NCI-H2227 treated with DMSO at 0.1 percent for 48 hours (cell line): ENCODE measurements at regions not wholly inside any gene's neighbourhood (a gene's known extent, or its start where the extent isn't known, plus 50 kb on each side); places are given as distances from the start of the nearest gene placed in this dataset.
"Not testable (repeated sequence)": the region's sequence is repeated elsewhere in the genome, so short reads cannot be mapped to it uniquely, and the experiment has no call there.

ENCODE experiments used
- DNase-seq: peaks from one replicate; lab custom pipeline; 2025; lab: John Stamatoyannopoulos, UW

DNA sequence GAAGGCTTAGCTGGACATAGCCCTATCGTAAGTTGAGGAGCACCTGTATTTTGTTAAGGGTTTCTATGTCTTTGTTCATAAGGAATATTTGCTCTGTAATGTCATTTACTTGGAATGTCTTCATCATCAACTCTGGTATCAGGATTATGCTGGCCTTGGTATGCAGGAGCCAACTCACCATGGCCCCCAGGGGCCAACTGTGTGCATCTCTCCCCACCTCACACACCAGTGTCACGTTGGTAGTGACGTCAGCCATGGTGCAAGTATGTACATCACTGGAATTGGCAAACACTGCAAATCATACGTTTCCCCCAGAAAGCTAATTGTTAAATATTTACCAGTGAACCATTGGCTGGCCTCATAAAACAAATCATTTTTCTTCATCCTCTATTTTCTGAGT is 70.8 kb downstream of the YTHDF1 start:
- DNase-seq: no peak

DNA sequence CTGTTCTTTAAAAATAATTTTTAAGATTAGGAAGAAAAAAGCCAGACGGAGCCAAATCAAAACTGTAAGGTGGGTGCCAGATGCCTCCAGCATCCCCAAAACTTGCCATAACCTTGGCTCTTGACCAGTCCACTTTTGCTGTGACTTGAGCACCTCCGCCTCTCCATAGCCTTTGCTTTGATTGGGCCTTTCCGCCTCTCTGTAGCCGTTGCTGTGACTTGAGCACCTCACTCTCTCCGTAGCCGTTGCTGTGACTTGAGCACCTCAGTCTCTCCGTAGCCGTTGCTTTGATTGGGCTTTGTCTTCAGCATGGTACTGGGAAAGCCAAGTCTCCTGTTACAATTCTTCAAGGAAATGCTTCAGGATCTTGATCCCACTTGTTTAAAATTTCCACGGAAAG is 73.0 kb downstream of the YTHDF1 start:
- DNase-seq: no peak

DNA sequence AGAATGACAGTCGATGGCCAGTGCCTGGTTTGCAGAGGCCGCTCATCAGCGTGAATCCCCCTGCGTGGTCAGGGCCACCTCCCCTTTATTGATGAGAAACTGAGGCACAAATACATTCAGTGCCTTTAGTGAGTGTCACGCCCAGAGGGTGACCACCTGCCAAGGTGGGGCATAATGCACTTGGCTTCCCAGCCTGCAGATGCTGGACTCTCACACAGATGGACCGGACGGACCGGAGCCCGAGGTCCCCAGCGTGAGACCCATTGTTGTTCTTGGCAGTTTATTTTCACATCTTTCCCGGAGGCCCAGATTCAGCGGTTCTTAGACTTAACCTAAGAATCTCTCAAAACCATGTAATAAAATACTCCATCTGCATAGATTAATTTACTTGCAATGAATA is 74.4 kb downstream of the YTHDF1 start:
- no peak for DNase-seq

DNA sequence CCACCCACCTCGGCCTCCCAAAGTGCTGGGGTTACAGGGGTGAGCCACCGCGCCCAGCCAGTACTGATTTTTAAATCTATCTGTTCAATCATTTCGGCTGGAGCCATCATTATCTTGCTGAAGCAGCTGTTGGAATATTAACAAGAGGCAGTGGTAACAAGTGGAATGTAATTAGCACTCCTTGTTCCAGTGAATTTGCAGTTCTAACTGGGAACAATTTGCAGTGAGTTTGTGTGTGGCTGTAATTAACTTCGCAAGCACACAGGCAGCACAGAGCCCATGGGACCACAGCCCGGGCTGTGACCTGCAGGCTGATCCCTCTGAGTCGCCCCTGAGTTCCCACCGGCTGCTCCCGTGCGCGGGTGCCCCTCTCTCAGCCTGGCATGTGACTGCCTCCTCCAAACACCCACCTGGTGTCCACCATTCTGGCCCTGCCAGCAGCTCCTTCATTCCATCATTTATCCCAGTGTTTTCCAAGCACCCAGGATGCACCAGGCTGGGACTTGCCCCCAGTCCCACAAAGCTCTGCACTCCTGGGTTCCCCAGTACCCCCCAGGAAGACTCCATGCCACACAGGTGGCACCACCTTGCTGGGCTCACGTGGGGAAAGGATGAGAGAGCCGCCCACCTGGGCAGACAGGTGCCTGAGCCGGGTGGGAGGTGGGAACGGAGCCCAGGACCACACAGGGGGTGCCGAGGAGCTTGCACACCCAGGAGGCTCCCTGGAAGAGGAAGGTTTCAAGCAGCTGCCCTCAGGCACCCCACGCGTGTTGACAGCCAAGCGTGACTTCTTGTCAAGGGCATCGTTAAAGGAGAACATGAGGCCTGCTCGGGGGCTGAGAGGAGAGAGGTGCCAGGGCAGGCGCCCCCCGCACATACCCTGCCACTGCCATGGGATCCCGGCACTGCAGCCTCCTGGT is 75.2 kb downstream of the YTHDF1 start:
- no peak for DNase-seq

DNA sequence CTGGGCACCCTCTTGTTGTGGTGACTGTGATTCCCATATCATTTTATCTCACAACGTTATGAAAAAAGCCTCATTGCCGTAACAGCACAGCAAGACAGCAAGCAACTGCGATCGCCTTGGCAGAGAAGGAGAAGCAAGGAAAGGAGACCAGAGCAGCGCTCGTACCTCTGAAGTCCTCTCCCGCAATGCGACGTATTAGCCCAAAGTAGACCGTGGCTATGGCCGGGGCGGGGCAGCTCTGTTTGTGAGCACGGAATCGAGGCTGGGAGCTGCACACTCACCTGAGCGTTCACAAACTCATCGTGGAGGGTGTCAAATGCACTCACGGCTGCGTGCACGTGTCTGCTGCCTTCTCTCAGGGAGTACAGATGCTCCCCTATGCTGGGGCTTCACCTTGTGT is 76.1 kb downstream of the YTHDF1 start:
- DNase-seq: no peak

DNA sequence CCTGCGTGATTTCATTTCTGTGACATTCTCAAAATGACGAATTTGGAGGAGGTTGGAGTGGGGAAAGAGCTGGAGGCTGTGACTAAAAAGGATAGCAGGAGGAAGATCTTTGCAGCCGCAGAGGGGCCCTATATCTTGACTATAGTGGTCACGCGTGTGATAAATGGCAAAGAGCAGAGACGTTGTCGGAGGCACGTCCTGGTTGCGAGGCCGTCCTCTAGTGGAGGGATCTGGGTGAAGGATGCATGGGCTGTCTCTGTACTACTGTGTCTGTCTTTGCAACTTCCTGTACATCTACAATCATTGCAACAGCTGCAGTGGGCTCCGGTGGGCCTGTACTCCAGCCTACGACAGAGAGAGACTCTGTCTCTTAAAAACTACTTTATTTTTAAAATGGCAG is 76.6 kb downstream of the YTHDF1 start:
- DNase-seq: no peak

DNA sequence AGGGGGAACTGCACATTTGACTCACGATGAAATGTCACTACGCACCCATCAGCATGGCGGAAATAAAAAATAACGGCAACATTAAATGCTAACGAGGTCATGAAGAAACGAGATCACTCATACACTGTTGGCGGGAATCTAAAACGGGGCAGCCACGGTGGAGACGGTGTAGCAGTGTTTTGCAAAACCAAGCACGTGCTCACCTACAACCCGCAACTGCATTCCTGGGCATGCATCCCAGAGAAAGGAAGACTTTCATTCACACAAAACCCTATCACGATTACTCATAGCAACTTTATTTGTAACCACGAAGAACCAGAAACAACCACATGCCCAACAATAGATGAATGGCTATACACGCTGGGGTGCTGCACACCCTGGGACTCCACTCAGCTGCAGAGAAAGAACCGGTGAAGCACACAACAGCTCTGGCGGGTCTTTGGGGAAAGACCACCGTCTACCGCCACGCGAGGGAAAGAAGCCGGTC is 77.0 kb downstream of the YTHDF1 start:
- no peak for DNase-seq

DNA sequence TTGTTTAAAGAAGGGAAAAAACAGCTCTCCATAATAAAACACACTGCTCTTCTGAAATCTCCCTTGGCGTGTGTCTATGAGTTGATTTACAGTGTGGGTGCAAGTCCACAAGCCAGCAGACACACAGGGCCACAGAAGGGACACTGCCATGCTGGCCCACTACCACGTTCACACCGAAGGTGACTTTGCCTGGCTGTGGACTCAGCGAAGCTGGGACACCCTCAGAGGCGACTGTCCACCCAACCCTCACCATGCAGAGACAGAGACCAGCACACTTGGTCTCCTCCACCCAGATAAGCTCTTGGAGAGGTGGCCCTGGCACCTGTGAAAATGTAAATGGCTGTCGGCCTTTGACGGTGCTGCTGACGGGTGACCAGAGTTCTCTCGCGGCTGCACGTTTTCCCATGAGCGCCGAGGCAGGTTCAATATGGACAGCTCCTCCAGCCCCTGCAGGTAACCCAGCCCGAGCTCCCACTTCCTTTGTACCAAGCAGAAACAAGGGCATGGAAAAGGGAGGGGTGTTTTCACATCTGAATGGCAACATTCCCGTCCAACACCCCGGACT is 78.0 kb downstream of the YTHDF1 start:
- no peak for DNase-seq

DNA sequence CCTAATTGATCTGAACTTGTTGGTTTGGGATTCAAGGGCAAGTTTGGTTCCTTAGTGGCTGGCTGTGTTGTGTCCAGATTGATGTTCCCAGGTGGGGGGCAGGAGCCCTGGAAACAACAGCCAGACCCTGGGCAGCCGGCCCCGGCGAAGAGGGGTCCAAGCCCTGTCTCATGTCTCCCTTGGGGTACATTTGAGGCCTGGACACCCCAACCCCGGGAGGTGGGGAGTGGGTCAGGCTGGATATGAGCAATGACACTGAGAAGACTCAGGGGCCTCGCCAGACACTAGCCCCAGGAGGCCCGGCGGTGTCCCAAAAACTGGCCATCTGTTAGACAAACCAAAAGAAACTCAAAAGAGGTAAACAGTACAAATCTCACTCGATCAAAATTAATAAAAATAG is 79.6 kb downstream of the YTHDF1 start:
- no peak for DNase-seq

DNA sequence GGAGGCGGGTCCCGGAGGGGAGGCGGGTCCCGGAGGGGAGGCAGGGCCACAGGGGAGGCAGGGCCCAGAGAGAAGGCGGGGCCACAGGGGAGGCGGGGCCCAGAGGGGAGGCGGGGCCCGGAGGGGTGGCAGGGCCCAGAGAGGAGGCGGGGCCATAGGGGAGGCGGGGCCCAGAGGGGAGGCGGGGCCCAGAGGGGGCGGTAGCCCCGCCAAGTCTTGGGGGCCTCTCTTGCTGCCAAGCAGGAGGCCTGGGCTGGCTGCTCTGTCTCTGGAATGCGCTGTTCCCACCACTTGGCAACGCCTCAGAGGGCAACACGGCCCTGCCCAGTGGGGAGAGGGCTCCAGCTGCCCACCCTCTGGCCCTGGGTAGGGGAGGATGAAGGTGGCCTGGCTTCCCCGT is 80.5 kb downstream of the YTHDF1 start:
- no peak for DNase-seq

DNA sequence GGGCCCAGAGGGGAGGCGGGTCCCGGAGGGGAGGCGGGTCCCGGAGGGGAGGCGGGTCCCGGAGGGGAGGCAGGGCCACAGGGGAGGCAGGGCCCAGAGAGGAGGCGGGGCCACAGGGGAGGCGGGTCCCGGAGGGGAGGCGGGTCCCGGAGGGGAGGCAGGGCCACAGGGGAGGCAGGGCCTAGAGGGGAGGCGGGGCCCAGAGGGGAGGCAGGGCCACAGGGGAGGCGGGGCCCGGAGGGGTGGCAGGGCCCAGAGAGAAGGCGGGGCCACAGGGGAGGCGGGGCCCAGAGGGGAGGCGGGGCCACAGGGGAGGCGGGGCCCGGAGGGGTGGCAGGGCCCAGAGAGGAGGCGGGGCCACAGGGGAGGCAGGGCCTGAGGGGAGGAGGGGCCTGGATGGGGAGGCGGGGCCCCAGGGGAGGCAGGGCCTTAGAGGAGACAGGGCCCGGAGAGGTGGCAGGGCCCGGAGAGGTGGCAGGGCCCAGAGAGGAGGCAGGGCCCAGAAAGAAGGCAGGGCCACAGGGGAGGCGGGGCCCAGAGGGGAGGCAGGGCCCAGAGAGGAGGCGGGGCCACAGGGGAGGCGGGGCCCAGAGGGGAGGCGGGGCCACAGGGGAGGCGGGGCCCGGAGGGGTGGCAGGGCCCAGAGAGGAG is 81.1 kb downstream of the YTHDF1 start:
- not testable (repeated sequence) for DNase-seq

DNA sequence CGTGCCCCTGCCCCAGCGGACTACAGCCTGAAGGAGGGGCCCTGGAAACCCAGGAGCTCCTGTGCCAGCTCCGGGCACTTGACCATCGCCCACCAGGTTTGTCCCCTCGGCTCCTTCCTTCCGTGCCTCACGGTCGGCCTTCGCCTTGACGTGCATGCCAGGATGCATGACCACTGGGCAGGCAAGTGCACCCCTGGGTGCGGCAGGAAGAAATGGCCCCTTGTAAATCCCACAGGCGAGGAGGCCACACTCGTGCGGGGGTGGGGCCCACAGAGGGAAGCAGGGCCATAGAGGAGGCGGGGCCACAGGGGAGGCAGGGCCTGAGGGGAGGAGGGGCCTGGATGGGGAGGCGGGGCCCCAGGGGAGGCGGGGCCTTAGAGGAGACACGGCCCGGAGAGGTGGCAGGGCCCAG is 81.7 kb downstream of the YTHDF1 start:
- no peak for DNase-seq

DNA sequence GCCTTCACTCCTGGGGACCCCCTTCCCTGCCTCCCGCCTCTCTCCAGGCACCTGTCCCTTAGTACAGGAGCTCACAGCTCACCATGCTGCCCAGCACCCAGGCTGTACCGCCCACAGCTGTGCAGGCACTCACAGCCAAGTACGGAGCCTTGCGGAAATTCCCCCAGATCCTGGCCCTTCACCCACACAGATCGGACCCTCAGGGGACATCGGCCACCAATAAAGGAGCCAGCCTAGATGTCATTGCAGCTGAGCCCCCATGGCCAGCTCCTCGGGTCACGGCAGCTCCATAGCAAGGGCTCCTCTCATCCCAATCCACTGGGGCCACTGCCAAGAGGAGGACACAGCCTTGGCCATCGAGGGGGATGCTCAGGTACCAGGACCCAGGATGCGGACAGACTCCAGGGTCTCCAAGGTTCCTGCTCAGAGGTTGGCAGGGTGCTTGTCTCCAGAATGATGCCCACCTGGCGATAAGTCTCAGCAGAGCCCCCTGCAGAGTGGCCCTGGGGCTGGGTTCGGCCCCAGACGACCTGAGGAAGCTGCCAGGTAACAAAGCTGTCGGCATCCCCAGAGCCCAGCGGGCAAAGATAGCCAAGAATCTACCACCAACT is 82.3 kb downstream of the YTHDF1 start:
- DNase-seq: no peak

DNA sequence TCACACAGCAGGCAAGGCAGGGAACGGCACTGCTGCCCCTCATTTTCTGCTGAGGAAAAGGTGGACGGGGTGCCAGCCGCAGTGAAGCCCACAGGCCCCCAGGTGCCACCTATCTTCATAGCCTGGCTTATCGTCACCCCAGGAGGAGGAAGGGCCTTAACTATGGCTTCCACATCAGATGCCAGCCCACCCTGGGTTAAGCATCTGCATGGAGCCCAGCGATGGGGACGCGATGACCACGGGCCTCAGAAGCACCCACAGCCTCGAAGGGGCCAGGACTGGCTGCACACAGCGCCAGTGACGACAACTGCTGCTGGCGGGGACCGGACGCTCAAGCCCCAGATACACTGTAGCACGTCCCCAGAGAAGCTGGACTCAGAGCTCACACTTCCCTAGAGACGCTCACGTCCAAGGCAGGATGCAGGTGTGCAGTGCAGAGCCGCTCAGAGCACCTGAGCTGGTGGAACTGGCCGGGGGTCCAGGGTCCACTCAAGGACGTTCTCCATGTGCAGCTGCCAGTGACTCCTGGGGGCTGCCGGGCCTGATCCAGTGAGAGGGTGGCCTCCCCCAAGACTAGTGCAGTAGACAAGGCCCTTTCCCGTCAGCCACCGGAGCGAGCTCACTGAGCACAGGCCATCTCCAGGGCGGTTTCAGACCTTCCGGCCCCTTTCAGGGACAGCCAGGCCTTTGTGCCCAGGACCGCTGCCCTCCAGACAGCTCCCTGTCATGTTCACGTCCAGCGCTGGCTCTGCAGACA is 83.0 kb downstream of the YTHDF1 start:
- DNase-seq: no peak

DNA sequence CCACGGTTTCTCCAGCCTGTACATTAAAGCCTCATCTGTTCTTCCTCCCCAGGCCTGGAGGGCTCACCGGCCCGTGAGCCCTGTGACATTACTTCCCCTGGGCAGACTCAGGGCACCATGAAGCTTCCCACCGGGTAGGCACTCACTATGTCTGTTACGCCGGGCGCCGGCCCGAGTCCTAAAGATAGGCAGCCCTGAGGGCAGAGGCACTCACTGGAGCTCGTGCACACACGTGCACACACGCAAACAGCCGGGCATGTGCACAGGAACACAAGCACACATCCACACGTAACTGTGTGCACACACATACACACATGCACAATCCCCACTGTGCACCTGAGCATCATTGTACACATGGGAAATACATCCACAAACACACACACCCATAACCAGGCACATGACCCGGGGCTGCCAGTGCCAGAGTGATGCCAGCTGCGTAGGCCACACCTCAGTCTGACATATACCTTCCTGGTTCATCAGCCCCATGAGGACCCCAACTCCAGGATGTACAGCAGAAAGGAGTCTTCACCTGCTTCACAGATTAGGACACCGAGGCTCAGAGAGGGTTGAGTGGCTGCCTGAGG is 83.7 kb downstream of the YTHDF1 start:
- no peak for DNase-seq

DNA sequence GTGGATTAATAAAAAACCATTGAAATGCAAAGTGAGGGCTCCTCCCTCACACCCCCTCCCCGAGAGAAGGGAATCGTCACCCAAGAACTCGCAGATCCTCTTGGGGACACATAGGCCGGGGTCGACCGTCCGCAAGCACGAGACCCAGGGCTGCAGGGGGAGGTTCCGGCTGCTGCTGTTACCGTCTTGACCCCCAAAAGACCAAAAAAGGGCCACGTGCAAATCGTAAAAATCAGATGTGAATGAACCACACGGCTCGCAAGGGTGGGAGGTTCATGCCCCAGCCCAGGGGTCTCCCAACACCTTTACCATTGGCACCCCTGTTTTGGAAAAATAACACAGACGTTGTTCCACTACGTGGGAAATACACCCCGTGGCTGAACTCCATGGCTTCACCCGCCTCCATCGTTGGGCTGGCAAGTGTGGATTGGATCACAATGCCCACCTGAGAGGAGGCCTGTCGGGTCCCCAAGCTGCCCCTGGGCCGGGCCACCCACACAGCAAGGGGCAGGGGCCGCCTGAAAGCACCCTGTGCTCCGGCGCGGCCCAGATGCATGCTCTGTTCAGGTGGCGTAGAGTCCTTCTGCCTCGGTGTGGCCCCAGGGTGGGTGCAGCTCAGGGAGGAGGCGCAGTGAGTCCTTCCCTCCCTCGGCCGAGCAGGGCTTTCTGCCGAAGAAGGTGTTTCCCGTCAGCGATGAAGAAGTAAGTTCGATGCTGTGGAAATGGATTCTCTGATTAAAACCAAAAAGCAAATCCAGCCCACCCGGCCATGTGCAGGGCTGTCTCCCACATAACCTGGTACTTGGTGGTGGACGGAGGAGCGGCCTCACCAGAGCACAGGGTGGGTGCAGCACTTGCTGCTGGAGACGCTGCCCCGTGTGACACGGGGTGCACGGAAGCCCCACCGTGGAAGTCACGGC is 85.0 kb downstream of the YTHDF1 start:
- no peak for DNase-seq

DNA sequence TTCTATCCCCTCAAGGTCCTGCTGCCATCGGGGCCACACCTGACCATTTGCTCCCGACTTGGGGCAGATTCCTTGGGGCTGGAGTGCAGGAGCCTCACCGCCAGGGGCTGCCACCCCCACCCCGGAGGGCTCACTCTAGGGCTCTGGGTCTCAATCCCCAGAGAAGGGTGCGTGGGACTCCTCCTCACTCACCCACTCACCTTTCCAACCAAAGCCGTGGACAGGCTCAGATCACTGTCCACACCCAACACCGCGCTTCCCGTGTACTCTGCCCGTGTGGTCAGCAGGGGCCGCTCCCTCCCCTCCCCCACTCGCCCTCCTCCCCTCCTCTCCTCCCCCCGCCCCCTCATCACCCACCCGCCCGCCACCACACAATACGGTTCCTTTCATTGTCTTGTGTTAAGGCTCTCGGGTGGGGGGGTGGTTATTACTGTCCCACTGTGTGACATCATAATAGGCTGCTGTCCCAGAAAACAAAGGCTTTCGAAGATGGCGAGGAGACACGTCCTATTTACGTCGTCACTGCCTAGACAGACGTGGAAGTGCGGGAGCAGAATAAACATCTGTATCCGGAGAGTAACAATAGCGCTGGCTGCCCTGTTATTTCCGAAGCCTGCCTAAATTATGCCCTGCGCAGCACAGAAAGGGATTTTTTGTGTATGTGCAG is 85.8 kb downstream of the YTHDF1 start:
- no peak for DNase-seq

DNA sequence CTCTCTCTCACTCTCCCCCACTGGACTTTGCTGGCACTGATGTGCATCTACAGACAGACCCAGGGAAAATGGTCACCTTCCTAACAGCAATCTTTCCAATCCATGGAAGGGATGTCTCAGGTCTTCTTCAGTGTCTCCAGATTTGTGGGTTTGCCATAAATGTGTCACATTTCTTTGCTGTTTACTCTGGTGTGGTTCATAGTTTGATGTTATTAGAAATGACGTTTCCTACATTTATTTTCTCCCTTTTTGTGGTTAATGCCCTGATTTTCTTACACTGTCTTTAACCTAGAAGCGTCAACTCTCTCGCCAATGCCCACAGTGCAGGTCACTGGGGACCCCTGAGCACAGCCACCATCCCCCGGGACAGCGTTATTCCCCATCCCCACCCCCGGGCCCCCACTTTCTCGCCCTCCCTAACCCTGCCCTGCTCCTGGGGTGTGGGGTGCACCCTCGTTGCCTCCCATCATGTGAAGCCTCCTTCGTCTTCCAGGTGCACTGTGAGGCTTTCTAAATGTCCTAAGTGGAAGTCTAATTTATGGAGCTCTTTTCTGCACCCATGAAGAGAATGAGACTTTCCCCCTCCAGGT is 86.5 kb downstream of the YTHDF1 start:
- DNase-seq: no peak

DNA sequence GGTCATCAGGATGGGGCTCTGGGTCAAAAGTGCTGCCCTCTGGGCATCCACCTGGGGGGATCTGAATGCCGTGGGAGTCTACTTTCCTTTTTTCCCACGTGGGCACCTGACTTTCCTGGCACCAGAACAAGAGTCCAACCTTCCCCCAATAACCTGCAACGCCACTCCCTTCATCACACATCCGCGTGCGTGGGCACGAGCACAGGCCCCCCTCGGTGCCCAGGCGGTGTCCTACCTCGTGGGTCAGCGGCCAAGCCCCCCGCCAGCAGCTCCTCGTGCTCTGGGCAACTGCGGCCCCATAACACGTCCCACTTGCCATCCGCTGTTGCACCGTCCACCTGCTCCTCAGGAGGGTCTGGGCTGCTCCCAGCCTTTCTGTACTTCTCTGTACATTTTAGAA is 87.0 kb downstream of the YTHDF1 start:
- no peak for DNase-seq
